GM21447 (cell line): ENCODE measurements at regions not wholly inside any gene's neighbourhood (a gene's known extent, or its start where the extent isn't known, plus 50 kb on each side); places are given as distances from the start of the nearest gene placed in this dataset.
"Not testable (repeated sequence)": the region's sequence is repeated elsewhere in the genome, so short reads cannot be mapped to it uniquely, and the experiment has no call there.

Source experiments
- ATAC-seq: cut with Tn5 transposase; IDR thresholded peaks from one replicate; pipeline ENCODE4 v1.9.1; 2021; ENCODE audit not compliant: unreplicated experiment

DNA sequence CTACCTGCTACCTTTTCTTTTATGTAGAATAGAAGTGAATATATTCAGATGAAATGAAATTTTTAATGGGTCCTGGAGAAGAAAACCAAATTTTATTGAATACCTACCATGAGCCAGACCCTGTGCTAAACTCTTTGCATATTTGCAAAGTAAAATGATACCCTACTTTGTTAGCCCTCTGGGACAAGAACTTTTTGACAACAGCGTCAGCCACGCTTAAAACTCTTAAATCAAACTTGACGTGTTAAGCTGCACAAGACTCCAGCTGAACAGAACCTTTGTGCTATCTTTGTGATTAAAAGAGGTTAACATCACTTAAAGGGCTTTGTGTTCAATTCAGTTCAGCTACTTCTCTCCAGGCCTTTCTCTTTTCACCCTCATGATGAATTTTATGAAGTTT, 316.5 kb downstream of the MEX3B start:
- no peak for ATAC-seq

DNA sequence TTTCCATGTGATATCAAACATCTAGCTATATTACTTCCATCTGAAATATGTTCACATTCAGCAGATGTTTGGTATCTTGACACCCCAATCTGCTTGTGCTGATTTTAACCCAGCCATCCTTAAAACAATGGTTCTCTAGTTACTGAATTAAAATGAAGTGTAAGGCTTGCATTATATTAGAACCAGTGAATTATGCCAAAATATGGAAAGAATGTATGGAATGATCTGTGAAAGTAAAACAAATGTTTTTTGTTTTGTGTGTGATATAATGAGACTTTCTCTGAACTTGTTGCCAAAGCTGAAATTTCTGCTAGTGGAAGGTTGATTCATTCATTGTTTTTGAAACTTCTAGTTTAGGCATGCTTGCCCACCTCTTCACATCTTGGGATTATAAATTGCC, 317.1 kb downstream of the MEX3B start:
- no peak for ATAC-seq

DNA sequence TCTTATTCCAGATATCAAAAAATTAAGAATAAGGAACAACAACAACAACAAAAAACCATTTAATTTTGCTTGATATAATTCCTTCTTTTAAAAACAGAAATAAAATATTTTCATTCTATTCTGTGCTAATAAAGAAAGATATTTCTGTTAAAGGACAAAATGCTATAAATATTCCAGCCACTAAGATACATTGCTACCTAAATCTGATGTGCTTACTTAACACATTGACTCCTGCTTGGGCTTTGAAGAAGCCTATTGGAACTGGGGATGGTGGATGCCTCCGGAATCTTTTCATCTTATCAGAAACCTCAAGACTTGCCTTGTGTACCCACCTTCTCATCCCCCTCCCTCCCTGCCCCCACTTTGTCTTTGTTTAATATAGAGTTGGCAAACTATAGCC, 320.2 kb downstream of the MEX3B start:
- no peak for ATAC-seq

DNA sequence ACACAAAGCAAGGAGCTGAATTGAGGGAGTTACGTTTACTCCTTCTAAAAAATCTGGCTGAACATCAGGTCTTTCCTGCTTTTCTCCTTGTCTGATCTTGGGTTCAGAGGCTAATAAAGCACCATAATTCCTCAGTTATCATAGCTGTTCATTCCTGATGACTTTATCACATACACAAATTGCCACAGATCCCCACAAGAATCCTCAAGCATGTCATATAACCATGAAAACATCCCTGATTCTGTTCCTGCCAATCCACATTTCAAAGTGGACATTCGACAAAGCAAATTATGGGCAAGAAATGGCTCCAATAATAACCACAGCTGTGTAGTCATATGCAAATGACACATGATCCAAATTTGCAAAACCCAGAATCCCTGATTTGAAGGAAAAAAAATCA, 321.3 kb downstream of the MEX3B start:
- ATAC-seq: no peak

DNA sequence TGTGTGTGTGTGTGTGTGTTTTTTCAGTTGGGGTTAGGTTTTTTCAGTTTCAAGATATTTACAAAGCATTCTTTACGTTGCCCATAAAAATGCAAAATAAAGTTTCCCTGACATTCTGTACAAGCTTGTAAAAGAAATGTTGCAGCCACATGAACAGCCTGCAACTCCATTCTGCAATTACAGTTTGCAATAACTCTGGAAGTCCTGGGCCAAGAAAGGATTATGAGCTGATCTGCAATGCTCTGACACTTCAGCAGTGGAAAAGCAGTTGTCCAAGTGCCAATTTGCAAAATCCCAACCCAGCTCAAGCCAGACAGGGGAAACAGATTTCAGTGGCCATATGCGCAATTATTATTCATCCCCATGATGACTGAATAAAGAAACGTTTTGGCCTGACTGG, 322.1 kb downstream of the MEX3B start:
- ATAC-seq: no peak

DNA sequence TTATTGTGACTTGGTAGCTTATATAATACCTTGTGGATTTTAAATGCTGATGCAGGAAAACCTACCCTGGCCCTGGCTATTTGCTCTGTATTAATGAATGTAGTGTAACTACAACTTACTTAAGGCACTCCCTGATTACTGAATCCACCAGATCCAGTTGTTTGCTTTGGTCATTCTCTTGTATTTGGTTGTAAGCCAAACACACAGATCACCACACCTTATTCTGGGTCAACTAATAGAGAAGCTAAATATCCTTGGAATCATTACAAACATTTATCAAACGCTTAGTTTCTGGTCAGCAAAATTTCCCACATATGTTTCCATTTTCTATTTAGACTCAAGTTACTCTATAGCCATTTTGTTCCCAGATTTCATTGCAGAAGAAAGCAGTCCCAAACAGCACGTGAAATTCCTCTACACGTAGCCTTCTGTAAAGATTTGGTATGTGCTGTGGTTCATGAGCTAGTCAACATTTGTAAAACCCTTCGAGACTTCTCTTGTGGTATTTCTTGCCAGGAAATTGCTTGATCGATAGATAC, 322.6 kb downstream of the MEX3B start:
- no peak for ATAC-seq

DNA sequence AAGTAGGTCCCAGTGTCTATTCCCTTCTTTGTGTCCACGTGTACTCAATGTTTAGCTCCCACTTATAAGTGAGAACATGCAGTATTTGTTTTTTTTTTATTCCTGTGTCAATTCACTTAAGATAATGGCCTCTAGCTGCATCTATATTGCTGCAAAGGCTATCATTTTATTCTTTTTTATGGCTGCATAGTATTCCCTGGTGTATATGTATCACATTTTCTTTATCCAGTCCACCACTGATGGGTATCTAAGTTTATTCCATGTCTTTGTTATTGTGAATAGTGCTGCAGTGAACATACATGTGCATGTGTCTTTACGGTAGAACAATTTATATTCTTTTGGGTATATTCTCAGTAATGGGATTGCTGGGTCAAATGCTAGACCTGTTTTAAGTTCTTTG, 329.4 kb downstream of the MEX3B start:
- not testable (repeated sequence) for ATAC-seq

DNA sequence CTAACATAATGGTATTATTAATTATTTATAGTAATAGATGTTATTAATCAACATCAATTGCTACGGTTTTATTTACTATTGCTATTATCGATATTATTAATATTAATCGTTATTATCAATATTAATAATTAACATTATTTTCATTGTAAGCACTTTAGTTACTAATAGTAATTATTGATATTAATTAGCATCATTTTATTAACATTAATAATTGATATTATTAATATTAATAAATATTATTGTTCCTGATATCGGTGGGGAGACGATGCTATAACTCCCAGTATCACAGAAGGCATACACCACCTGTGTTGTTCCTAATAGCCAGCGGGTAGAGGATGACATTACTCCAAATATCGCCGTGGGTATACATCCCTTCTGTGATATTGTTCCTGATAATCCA, 335.5 kb downstream of the MEX3B start:
- no peak for ATAC-seq

DNA sequence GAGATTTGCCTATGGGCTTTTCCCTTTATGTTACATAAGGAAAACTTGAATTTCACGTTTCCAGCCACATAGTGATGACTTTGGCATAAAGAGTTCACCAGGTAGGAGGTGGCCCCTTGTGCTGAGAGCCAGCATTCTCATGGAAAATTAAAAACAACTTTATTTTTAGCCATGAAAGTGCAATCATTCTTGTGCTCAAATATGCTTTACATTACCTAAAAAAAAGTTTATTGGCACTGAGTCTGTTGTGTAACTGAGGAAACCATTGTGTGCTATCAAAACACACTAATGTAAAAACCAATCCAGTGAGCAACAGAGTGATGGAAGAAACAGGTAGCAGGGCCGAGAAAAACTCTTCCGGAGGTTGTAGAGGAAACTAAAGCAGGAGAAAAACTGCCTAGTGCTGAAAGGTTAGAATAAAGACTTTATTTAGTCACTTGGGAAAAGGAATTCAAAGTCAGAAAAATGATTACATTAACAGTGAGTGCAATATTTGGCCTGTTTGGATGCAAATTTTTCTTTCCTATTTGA, 332.9 kb upstream of the TMC3 start:
- ATAC-seq: not testable (repeated sequence)

DNA sequence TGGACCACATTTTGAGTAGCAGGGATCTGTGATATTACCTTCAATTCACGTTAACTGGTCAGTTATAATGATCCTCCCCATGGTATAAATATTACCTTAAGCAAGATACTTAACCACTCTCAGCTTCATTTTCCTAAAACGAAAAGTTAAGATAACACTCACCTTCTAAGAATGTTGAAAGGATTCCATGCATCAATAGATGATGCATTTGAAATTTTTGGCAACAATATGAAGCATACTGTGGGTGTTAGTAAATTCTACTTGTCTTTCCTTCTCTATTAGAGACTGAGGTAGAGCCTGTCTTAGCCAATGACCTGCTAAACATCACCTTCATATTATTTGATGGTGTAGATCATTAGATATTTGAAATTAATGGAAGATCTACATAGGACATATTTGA, 331.7 kb upstream of the TMC3 start:
- not testable (repeated sequence) for ATAC-seq

DNA sequence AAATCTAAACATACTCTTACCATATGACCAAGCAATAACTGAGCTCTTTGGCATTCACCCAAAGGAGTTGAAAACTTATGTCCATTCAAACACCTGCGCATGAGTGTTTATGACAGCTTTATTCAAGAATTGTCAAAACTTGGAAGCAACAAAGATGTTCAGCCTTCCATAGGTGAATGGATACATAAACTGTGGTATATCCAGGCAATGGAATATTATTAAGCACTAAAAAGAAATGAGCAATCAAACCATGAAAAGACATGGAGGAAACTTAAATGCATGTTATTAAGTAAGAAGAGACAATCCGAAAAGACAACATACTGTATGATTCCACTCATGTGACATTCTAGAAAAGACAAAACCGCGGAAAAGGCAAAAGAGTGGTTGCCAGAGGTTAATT, 312.0 kb upstream of the TMC3 start:
- no peak for ATAC-seq

DNA sequence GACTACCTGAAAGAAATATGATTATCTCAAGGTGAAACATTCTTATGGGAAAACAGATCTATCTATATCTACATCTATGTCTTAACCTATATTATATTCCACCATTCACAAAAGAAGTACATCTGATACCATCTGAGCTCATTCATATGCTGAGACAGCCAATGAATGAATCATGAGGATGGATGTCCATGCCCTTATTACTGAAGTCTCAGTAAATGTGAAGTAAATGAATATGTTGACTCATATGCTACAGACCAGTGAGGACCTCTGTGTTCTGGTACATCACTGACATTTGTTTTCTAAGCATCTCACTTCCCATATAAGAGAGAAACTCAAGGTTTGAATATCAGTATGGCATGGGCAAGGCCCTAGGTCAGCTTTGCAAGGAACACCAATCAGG, 311.2 kb upstream of the TMC3 start:
- no peak for ATAC-seq

DNA sequence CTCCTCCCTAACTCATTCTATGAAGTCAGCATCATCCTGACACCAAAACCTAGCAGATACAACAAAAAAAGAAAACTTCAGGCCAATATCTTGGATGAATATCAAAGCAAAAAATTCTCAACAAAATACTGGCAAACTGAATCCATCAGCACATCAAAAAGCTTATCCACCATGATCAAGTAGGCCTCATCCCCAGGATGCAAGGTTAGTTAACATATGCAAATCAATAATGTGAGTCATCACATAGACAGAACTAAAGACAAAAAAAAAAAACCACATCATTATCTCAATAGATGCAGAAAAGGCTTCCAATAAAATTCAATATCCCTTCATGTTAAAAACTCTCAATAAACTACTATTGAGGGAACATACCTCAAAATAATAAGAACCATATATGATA, 306.8 kb upstream of the TMC3 start:
- ATAC-seq: no peak

DNA sequence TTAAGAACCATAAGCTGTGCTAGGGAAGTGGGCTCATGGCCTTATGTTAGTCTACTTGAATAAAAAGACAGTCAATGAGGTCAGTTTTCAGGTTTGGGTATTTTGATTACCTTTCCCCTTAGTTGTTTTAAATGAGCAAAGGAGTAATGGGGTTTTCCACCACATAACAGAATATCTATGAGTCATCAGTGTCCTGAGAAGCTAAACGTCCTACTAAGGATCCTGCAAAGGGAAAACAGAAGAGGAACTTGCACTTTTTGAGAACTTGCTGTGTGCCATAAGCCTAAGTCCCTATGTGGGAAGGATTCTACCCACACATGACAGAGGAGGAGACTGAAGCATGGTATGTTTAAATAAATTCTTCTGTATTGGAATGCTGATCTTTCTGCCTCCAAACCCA, 292.8 kb upstream of the TMC3 start:
- no peak for ATAC-seq

DNA sequence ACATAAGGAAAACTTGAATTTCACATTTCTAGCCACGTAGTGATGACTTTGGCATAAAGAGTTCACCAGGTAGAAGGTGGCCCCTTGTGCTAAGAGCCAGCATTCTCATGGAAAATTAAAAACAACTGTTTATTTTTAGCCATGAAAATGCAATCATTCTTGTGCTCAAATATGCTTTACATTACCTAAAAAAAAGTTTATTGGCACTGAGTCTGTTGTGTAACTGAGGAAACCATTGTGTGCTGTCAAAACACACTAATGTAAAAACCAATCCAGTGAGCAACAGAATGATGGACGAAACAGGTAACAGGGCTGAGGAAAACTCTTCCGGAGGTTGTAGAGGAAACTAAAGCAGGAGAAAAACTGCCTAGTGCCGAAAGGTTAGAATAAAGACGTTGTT, 287.0 kb upstream of the TMC3 start:
- no peak for ATAC-seq

DNA sequence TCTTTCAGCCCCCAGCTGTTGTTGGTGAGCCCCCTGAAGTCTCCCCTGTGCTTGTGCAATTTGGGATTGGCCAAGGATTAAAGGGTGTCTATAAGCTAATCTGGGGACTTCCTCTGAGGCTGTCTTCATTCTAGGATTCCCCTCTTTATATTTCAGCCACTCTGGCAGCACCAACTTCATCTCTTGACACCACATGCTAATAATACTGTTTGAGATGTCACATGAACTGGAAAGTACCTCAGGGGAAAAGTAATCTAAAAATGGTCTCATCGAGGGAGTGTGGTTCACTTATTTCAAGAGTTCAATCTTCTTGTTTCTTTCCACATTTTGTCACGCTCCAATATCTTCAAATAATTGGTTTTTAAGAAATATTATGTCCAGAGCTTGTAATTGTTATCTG, 279.2 kb upstream of the TMC3 start:
- no peak for ATAC-seq

DNA sequence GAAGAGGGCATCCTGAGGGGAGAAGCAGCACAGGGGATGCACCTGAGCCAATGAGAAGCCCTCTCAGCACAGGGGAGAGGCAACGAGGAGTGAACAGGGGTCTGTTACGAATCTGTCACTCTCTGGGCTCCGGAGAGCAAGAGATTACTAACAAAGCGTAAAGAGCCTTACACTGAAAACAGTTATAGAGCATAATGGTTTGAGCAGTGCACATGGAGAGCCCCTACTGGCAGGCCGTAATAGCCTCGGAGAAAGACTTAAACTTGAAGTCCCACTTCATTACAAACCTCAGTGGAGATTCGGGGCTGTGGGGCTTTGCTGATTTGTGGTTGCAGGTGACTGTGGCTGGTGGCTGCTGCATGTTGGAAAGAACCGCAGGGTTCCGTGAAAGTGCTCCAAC, 271.5 kb upstream of the TMC3 start:
- ATAC-seq: no peak

DNA sequence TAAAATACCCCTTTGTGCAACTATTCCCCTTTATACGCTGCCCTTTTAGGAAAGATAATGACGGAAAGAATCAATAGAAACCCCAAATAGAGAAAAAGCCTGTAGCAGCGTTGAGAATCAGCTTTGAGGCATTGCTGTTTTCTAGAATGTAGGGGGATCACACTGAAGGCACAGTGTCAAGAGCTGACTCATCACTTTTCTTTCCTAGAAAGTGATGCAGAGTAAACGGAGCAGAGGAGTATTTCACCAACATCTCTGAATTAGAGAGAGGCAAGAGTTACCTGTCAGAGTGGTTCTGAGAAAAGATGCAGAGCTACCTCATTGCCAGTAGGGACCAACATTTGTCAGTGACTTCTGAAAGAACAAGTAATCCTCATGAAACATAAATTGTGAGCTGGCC, 269.8 kb upstream of the TMC3 start:
- no peak for ATAC-seq

DNA sequence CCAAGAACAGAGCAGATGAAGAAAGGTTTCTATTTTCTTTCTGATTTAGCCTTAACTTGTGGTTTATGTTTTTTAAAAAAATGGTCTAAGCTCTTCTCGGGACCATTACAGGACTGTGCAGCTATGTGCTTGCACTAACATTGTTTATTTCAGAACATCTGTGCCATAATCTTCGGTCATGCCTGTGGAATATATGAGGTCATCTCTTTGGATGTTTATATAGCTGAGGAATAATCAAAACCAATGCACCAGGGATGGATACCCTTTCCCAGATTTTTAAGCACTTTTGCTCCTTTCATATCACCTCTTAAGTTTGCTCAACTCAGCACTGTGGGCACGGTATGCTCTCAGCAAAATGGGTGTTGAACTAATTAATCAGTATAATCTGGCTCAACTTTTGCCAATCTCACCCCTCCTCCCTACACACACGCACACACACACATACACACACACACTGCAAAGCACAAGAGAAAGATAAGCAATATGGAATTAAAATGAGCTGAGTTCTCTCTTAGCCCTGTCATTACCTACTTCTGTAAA, 268.5 kb upstream of the TMC3 start:
- ATAC-seq: no peak

DNA sequence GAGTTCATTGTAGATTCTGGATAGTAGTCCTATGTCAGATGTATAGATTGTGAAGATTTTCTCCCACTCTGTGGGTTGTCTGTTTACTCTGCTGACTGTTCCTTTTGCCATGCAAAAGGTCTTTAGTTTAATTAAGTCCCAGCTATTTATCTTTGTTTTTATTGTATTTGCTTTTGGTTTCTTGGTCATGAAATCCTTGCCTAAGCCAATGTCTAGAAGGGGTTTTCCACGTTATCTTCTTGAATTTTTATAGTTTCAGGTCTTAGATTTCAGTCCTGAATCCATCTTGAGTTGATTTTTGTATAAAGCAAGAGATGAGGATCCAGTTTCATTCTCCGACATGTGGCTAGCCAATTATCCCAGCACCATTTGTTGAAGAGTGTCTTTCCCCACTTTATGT, 262.1 kb upstream of the TMC3 start:
- not testable (repeated sequence) for ATAC-seq

DNA sequence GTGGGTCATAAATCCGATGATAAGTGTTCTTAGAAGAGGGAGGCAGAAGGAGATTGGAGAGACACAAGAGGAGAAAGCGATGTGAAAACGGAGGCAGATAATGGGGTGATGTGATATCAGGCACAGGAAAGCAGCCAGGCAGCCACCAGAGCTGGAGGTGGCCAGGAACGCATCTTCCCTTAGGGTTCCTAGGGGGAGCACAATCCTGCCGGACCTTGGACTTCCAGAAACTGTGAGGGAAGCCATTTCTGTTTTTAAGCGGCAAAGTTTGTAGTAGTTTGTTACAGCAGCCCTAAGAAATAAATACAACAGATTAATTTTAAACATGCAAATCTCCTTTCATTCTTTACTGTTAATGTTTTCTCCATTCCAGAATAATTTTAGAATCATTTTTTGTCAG, 259.9 kb upstream of the TMC3 start:
- no peak for ATAC-seq

DNA sequence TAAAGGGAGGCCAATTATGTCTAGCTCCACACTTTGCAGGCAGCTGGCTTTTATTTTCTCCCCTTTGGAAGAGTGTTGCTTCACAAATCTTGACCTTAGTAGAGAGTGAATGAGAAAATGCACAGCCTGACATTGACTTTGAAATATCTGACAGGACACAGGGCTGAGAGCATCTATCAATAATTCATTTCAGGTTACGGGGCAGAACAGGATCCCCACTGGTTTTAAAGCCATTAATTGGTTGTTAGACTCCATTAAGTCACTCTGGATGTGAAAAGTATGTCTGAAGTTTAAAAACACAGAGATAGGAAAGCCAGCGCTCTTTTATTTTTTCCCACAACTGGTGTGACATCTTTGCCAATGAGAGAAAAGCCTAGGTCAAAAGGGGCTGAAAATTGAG, 251.9 kb upstream of the TMC3 start:
- ATAC-seq: no peak

DNA sequence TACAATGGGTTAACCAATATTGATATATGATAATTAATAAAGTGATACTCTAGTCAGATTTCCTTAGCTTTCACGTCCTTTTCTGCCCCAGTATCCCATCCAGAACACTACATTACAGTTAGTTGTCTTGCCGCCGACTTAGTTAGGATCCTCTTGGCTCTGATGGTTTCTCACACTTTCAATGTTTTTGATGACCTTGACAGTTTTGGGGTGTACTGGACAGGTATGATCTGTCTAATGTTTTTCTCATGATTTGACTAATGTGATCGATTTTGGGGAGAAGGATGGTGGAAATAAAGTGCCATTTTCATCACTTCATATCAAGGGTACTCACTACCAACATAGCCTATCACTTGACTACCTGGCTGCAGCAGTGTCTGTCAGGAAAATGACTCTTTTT, 245.0 kb upstream of the TMC3 start:
- ATAC-seq: no peak
